AG09319 (cell line): ENCODE measurements at regions not wholly inside any gene's neighbourhood (a gene's known extent, or its start where the extent isn't known, plus 50 kb on each side); places are given as distances from the start of the nearest gene placed in this dataset.

ENCODE experiments used
- DNase-seq: peaks from one replicate; pipeline ENCODE4 v3.0.0-alpha.2; 2010; ENCODE audit warnings: low read depth; ENCODE audit errors: extremely low read depth
- TF ChIP-seq, protein P1 (sequence below): IDR thresholded peaks from 2 replicates; pipeline ENCODE4 v1.5.1; 2011; ENCODE audit warnings: low read depth, mild to moderate bottlenecking, inconsistent platforms, low read length, moderate library complexity

DNA sequence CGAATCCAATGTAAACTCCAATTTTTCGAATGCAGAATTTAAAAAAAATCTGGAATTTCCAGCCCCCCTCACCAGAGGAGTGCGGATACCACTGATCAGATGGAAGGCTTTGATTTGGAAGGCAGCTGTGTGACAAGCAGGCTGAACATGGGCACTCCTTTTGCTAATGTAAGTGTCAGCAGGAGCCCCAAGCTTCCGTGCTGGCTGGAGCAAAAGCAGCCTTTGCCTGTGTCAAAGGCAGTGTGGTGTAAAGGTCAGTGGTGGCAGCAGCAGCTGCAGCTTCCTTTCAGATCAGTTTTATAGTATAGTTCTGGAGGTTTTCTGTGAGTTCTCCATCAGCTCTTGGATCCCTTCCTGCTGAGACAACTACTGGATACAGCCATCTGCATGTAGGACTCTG lies 259.9 kb downstream of the CTH start:
- no peak for DNase-seq
- TF ChIP-seq, protein P1, sequence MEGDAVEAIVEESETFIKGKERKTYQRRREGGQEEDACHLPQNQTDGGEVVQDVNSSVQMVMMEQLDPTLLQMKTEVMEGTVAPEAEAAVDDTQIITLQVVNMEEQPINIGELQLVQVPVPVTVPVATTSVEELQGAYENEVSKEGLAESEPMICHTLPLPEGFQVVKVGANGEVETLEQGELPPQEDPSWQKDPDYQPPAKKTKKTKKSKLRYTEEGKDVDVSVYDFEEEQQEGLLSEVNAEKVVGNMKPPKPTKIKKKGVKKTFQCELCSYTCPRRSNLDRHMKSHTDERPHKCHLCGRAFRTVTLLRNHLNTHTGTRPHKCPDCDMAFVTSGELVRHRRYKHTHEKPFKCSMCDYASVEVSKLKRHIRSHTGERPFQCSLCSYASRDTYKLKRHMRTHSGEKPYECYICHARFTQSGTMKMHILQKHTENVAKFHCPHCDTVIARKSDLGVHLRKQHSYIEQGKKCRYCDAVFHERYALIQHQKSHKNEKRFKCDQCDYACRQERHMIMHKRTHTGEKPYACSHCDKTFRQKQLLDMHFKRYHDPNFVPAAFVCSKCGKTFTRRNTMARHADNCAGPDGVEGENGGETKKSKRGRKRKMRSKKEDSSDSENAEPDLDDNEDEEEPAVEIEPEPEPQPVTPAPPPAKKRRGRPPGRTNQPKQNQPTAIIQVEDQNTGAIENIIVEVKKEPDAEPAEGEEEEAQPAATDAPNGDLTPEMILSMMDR: no peak

DNA sequence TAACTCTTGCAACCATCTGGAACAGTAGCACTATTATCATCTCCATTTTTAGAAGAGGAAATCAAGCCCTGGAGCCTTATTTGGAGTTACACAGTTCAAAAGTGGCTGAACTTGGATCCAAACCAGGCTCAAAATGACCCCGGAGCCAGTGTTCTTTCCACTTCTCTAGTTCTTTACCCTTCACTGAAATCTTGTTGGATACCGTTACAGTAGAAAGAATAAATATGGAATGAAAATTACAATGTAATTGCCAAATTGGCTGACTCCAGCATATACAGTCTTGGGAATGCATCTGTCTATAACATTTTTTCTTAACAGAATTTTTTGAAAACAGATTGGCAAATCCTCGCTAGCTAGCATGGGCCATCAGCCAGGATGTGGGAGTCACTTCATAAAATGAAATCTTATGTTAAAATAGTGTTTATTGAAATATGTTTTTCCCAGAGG lies 261.4 kb downstream of the CTH start:
- TF ChIP-seq, protein P1: no peak

DNA sequence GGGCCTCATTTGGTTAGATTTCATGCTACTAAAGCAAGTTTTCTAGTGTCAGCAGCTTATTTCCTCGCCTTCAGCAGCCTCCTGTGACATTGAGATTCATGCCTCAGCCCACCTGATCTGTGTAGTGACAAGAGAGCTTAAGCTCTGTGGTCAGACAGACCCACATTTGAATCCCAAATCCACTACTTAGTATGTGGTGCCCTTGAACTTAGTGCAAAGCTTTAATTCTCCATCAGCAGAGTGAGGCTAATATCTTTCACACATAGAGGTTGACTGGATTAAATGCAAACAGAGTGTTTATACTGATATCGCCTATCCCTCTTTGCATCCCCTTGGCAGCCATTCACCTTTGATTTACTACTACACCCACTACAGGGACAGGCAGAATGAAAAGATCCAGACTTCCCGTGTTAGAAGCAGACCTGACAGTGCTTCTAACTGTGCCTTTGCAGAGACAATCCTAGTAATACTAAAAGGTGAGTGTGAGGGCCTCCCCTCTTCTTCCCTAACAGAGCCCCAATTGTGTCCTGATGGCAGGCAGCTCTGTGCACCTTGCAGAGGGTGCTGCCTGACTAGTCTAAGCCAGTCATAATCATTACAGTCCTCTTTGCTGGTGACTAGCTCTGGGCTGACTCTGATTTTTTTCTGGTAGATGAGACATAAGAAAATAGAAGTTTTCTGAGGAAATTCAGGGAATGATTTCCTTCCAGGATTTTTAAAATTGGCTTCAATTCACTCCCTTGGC lies 264.0 kb downstream of the CTH start:
- TF ChIP-seq, protein P1: no peak
- DNase-seq: no peak

More for the DNA sequence above, 261.4 kb downstream of the CTH start:
- no peak for DNase-seq

DNA sequence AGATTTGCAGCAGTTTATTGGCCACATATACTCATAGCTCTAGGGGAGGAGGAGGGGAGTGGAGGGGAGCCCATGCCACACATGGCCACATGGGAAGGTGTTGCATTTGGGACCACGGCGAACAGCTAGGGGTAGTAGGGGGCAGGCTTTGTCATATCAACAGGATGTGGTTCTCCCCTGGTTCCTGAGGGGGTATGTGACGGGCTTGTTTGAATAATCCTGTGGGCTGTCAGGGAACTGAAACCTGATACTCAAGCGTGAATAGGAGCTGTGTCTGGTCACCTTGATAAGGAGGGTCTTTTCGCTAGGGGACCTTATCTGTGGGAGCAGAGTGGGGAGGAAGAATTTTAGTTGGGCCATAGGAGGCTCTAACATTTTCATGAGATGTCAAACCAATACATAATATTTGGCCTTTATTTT lies 264.7 kb downstream of the CTH start:
- TF ChIP-seq, protein P1: no peak
- DNase-seq: no peak

DNA sequence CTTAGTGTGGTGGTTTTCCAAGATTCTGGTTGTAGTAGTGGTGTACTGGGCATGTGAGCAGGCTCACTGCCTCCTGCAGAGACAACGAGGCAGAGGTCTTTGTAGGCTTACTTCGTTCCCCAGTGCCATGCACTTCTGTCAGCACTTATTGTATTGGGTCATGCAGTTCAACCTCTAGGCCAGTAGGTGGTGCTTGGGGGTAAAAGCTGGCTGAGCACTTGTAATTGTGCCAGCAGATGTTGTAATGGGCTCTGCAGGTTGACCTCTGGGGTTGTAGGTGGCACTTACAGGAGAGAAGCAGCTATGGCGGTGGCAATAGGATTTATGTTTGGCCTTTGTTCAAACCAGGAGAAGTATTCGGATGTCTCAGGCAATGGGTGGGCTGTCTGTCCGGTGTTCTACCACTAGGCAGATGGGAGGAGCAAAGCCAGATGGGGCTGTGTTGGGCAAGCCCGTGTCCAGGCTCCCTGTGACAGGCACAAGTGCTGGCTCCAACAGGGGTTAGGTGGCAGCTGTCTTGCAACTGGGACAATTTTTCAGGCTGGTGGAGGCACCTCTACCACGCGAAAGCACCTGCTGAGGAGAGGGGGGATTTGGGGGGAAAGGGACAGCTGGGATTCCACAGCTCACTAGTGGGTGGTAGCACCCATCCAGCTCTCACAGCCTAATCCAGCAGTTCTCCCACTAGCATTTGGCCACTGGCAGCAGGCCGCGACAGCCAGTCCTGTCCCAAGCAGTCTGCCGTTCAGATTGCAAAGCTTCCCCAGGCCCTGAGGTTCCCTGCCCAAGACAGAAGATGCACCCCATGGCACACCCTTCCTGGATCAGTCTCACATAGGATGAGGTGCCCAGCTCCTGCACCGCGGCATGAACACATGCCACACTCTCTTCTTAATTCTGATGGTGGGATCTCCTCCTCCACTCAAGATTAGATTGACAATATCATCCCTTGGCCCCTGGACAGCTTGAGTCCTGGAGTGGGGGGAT lies 274.5 kb downstream of the CTH start:
- DNase-seq: peak; percentile 44
- TF ChIP-seq, protein P1: peak; percentile 95

DNA sequence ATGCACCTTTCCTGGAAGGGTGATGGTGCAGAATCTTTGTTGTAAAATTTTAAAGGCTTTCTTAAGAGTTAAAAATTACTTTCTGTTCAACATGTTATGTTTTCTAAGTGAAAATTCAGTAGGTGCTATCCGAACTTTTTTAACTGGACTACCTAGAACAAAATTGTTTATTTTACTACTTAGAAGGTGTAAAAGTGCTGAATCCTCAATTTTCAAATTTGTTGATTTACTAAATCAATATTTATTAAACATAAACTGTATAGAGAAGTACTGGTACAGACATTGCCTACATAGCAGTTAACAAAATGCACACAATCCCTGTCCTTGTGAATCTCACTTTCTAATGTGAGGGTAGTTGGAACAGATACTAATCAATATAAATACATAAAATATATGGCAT lies 277.5 kb downstream of the CTH start:
- TF ChIP-seq, protein P1: no peak
- DNase-seq: no peak

DNA sequence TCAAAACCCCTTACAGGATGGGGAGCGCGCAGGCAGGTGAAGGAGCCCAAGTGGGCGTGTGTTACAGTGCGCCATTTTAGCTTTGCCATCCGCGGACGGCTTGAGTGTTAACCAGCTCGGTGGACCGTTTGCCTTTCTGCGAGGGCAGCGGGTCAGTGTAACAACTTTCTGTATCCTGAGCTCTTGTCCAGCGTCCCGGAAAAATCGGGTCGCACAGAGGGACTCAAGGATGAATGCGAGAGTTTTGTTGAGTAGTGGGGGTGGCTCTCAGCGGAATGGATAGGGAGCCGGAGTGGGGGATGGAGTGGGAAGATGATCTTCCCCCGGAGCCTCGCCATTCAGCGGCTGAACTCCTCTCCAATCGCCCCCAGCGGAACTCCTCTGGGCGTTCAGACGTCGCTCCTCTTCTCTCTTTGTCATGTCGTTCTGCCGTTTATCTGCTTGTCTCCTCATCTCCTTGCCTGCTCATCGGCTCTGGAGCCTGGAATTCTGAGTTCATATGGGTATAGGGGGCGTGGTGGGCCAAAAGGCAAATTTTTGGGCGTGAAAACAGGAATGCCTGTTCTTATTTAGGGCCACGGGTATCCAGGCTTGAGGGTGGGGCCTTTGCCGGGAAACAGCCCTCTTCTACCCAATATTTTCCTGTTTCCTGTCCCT lies 295.4 kb downstream of the CTH start:
- TF ChIP-seq, protein P1: no peak
- no peak for DNase-seq
